ENCODE measurements at regions not wholly inside any gene's neighbourhood (a gene's known extent, or its start where the extent isn't known, plus 50 kb on each side); places are given as distances from the start of the nearest gene placed in this dataset.

DNA sequence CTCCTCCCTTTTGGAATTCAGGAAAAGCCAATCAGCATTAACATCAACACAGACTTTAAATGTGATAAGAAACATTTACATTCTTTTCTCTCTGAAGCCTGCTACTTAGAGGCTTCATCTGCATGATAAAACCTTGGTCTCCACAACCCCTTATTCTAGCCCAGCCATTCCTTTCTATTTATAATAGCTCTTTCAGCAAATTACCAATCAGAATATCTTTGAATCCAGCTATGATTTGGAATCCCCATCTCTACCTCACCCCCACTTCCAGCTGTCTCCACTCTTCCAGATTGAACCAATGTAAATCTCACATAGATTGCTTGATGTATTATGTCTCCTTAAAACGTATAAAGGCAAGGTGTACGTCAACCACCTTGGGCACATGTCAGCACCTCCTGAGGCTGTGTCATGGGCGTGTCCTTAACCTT, 139.7 kb downstream of the TUSC7 start:
- DNase-seq, result no peak

DNA sequence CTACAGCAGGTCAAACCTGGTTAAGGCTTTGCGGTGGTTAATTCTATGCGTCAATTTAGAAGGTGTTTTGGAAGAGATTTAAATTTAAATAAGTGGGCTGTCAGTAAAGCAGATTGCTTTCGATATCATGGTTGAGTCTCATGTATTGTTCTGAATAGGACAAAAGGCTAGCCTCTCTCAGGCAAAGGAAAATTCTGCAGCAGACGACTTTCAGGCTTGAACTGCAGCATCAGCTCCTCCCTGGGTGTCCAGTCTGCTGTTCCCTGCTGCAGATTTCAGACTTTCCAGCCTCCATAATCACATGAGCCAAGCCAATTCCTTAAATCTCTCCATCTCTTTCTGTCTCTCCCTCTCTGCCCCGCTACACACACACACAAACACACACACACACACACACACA, 143.2 kb downstream of the TUSC7 start:
- DNase-seq, result no peak

- DNase-seq, result no peak
These were observed 153.7 kb downstream of the TUSC7 start for GRCh38 chr3:116863270-116863770.

GRCh38 chr3:116863822-116864589, 154.4 kb downstream of the TUSC7 start:
- DNase-seq, result peak; percentile 58

DNA sequence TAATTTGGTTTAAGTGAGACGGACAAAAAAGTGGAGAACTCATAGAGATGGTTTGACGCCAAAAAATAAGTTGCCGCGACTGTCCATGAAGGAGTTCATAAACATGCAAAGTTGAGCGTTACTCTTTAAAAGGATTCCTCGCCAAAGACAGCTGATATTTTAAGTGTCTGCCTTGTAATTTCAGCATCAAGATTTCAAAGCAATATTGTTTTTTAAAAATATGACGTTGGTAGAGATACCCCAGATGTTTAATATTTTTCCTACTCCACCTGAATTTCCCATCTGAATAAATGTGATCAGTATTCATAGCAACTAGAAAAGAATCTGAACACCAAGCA, 155.0 kb downstream of the TUSC7 start:
- no peak for DNase-seq

DNA sequence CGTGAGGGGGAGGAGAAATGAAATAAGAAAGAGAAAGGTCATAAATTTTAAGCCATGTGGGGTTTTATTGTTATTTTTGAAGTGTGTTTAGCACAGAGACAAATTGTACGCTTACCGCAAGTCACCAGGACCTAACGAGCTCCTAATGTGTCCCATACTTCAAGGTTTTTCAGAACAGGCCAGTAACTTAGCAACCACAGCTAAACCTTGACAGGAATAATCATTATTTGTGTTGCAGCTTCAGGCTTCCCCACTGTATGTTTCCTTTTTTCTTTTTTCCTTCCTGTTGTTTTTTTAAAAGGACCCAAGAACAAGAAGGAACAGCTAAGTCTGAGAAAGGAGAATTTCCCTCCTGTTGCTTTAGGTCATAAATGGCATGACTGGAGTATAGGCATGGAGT, 160.8 kb downstream of the TUSC7 start:
- DNase-seq, result no peak

DNA sequence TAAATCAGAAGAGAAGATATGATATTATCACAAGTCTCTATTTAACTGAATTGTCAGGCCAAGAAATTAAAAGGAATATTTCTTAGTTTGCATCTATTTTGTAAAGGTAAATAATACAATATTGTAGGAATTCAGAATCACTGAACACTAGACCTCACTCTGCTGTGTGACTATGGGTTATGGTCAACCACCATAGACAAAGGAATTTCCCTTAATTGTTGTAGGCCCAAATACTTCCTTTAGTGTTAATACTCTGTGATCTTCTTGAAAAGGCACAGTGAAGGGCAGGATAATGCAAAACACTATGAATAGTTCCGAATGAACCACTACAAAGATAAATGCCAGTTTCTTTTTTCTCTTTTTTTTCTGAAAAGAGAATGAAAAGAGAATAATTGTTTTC, 162.3 kb downstream of the TUSC7 start:
- no peak for DNase-seq

DNA sequence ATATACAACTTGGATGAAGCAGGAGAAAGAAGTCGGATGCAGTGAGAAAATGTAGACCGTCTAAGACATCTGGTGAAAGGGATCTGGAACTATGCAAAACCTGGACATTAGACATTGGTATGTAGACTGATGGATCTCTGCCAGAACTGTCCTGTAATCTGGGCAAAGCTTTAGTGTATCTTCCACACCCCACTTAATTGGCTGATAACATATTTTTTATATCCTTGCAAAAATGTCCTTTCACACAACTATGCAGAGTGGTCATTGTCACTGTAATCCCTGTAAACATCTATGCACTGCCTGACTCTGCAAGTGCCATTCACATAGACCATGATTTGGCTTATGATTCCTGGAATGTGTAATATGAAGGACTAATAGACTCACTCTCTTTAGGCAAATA, 163.1 kb downstream of the TUSC7 start:
- DNase-seq, result no peak

DNA sequence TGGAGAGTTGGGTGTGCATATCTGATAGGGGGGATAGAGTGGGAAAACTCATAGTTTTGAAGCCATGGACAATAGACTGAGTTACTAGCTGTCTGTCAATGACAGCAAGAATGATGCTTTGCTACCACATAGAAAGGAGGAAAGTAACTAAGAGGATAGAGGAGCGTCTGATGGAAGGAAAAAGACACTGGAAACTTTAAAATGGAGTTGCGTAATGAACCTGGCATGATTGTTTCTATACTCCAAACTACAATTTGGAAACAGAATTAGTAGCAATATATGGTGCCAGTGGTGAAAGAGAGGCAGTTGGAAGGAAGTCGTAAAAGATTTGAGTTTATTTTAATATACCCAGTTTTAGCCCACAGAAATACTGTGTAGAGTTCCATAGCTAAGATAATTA, 163.6 kb downstream of the TUSC7 start:
- DNase-seq, result no peak

GRCh38 chr3:116877968-116878367, 168.4 kb downstream of the TUSC7 start:
- no peak for DNase-seq

DNA sequence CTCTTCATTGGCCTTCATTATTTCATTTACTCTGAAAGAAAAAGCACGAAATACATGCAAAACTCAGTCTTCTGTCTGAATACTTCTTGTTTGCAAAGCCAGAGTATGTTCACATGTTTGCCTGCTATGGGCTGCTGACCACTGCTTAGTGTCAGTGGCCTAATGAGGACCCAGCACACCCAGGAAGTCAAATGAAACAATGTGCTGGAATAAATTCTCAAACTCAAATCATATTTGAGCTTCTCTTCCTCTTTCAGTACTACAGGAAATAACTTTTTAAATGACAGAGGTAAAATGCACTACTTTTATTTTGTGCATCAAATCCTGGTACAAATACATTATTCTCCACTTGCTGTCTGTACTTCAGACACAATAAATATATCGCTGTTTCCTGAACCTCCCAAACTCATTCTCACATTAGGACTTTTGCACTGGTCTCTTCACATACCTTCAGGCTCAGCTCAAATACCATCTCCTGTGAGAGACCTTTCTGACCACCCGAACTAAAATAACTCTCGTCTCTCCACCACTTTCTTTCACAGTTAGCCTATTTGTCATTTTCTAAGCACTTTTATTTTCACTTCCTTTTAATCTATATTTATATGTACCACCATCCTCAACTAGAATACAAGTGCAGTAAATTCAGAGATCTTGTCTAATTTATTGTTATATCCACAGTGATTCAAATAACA, 176.8 kb downstream of the TUSC7 start:
- no peak for DNase-seq

- DNase-seq, result no peak
These were observed 186.5 kb downstream of the TUSC7 start for GRCh38 chr3:116896116-116896515.

- no peak for DNase-seq
These were observed 187.8 kb downstream of the TUSC7 start for GRCh38 chr3:116897382-116897781.

DNA sequence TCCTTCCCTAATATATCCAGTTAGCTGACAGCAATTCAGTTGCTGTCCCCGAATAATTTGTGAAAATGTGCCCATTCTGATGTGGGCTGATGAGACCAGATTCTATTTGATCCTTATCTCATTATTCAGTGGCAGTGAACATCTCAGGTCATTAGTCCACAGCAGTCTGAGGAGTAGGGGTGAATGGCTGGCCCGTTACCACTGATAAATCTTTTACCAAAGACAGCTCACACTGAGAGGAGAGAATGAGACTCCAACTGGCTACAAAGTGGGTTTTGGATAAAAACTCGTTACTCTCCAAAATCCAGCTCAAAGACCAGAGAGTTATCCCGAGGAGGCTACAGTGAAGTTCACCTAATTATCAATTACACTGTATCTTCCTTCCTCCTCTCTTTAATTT, 189.7 kb downstream of the TUSC7 start:
- DNase-seq, result no peak

DNA sequence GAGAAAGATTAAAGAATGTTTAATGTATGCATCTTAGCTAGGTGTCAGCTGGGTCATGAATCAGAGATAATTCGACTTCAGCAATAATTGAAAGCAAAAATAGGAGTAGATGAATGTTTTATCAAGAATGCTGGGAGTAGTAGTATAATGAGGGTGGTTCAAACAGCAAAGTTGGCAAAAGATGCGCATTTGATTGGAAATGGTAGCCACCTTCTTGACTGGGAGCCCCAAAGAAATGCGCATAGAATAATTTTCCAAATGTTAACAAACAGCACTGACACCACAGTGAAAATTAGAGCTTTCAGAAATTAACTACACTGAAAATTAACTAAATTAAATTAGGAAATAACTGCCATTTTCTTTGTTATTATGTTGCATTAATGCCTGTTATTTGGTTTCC, 195.8 kb downstream of the TUSC7 start:
- no peak for DNase-seq

DNA sequence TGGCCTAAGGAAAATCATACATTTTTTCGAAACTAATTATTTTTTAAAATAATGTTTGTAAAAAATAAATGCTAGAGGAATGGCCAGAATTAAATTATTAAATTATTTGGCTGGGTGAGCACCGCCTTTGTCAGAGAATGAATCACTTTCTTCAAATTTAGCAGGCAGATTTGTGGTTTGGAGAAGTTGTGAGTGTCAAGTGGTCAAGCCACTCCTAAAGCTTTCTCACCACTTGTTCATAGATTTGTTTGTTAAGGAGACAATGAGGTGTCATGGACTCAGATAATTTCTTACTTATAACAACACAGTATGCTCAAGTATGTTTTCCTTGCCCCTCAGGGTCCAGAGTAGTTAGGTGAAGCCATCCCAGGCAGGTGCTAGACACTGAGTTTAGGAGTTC, 196.2 kb downstream of the TUSC7 start:
- no peak for DNase-seq

DNA sequence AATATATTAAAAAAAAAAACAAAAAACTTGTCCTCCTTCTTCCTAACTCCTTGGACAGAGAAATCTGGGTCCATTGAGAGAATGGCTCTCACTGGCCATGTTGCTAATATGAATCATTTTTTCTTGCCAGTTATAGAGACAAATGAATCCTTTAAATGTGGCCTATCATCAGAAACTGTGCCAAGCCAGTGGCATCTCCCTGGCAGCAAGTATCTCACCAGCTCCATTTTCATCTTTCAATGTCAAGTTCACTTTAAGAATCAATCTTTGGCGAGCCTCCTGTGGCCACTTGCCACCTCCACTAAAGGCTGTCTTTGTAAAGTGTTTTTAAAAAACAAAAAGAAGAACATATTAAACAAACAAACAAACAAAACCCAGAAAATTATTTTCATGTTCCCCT, 202.5 kb downstream of the TUSC7 start:
- DNase-seq, result no peak

- DNase-seq, result no peak
These were observed 204.4 kb downstream of the TUSC7 start for GRCh38 chr3:116914004-116914403.

- no peak for DNase-seq
These were observed 207.3 kb downstream of the TUSC7 start for GRCh38 chr3:116916836-116917235.

DNA sequence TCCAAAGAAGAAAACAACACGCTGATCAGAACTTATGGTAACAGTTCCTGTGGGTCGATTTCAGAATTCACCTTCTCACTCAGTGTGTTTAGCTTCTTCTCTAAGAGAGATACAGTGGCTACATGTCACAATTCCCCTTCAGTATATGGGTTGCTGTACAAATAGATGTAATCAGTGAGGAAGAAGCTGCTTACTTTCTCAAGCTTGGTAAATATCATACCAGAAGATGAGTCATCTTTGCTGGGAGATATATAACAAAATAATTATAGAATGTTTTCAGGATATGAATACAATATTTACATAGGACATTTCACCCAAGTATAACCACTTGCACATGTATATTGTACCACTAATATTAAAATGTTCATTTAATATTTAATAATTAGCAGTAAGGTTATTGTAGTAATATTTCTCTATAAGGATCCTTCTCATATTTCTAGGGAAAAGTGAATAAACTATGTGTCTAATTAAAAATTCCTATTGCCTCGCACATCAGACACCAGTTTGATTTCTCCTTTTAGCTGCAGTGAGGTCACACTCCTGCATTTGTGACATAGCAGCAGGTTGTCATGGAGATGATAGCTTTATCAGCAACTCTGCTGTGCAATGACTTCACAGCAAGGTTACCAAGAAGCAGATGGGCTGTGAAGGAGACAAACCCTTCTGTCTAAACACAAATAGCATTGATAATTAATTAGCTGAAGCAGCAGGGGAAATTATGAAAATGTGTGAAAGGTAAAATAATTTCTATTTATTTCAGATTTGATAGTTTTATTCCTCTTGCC, 211.4 kb downstream of the TUSC7 start:
- DNase-seq, result no peak

GRCh38 chr3:116927918-116928317, 218.3 kb downstream of the TUSC7 start:
- DNase-seq, result no peak

DNA sequence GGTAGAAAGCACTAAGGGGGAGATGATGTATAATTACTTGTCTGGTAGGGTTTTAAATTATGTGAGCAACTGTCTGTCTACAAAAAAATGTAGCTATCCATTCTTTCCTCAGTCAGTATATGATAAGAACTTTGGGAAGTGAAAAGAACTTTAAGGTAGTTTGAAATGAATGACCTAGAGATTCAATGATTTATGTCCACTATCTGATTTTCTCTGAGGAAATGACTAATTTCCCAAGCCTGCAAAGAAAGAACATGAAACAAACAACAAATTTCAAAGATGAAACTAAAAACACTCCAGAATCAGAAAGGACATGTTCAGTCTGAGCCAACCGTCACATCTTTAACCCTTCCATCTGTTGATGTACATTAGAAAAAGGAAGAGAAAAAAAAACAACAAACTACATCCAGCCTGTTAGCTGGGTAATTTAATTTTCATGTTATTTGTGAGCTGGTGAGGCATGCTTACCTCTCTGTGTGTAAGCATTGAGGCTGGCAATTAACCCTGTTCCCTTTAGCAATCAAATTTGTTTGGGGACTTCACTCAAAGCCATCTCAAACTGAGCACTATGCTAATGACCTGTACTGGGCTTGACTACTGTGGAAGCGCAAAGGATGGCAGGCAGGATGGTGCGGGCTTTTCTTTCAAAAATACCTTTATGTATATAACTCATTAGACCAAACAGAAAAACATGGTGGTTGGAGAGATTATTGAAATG, 220.1 kb downstream of the TUSC7 start:
- no peak for DNase-seq

DNA sequence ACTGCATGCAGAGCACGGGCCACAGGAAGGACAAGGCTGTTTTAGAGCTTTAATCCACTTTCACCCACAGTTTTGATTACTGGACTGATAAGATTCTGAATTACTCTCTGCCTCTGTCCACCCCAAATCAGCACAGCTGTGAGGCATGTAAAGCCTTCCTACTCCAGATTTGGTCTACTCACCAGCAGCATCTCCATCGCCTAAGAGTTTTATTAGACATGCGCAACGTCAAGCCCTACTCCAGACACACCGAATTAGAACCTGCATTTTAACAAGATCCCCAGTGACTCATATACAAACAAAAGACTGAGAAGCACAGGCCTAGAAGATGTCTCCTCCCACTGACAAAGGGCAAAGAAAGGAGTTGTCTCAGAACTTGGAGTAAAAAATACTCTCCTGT, 221.2 kb downstream of the TUSC7 start:
- DNase-seq, result peak; percentile 76
